ENCODE measurements at regions not wholly inside any gene's neighbourhood (a gene's known extent, or its start where the extent isn't known, plus 50 kb on each side); places are given as distances from the start of the nearest gene placed in this dataset.
"Not testable (repeated sequence)": the region's sequence is repeated elsewhere in the genome, so short reads cannot be mapped to it uniquely, and the experiment has no call there.

DNA sequence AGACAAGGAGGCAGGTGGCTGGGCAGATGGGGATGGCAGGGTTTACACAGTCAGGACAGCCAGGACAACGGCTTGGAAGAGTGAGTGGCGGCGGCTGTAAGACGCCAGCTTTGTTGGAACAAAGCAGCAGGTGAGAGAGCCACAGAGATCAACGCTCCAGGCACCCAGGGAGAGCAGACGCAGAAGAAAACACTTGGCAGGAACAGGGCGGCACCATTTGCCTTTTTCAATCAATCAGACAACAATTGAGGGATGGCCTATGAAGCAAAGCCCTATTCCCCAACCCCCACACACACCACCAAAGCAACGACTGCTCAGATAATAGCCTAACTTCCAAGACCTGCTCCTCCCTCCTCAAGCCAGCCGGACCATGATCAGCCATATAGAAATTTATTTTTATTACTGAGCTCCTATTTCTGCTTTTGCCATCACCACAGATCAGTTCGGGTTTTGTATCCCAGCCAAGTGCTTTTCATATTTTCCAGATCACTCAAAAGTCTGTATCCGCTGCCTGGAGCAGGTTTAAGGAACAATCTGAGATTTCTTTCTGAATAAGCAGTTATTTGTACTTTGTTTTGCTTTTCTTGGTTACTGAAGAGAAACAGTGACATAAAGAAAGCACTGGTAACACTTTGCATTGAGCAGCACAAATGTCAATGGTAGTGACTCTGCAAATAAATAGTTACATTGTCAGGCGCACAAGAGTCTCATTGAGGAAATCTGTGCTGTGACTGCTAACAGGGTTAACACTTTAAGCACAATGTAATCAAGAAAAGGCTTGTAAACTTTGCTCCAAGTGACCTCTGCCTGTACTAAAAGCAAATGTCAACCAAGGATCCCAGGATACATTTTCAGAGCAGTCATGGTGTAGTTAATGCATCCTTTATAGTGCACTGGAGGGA, 81.8 kb upstream of the RBPJ start:
- no peak for DNase-seq (ENCODE audit: low read depth, low spot score)

DNA sequence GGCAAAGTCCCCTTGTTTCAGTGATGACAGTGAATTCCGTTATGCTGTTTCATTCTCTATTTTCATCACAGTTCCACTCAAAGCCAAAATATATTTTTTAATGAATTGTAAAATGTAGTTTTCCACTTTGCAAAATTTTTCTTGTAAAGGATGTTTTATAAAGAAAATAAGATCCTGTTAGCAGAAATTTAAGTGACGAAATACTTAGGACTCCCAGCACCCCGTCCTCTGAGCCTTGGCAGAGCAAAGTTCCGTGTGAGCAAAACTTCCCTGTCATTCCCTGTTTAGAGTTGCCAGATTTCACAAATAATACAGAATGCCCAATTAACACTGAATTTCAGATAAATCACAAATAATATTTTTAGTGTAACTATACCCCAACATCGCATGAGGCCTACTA, 81.0 kb upstream of the RBPJ start:
- no peak for DNase-seq (ENCODE audit: low read depth, low spot score)

DNA sequence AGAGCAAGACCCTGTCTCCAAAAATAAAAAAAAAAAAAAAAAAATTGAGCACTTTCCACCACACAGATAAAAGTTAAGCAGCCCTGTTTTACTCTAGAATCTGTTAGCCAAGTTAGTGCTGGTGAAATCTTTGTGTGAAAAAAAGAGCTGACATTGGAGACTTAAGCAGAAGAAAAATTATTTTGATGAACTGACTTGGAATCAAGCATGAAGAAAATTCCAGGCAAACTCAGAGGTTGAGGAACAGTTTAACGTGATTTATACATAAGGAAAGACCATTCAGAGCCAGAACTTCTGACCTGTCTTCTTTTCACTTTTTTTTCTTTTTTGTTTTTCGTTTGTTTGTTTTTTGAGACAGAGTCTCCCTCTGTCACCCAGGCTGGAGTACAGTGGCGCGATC, 79.6 kb upstream of the RBPJ start:
- no peak for DNase-seq (ENCODE audit: low read depth, low spot score)

DNA sequence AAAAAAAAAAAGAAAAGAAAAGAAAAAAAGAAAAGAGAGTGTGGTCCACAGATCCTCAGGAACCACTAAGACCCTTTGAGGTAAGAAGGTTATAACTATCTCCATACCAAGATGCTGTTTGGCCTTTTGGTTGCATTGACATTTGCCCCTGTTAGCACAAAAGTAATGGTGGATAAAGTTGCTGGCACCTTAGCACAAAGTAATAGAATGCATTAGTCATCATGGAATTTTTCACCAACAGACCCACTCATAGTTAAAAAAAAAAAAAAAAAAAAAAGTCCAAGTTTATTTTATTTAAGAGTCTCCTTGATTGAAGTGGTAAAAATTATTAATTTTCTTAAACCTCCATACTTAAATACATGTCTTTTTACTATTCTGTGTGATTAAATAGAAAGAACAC, 78.4 kb upstream of the RBPJ start:
- no peak for DNase-seq (ENCODE audit: low read depth, low spot score)

GRCh38 chr4:26244138-26244537, 76.7 kb upstream of the RBPJ start:
- not testable (repeated sequence) for DNase-seq (ENCODE audit: low read depth, low spot score)

DNA sequence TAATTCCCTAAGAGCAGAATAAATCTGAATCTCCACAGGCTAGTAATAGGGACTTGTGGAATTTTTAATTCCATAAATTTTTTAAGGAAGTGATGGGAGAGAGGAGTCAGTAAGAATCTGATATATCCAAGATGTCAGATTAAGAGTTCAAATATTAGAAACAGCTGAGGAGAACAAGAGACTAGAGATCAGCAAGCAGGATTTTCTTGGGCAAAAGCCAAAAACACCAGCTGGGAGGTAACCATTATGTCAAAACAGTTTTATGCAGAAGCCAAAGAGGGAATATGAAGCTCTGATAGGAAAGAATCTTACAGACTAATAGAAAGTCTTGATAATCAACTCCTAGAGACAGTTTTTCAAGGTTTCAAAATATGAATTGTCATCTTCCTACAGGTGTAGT, 72.2 kb upstream of the RBPJ start:
- DNase-seq (ENCODE audit: low read depth, low spot score) = no peak

- no peak for DNase-seq (ENCODE audit: low read depth, low spot score)
Measured at GRCh38 chr4:26252349-26253025, 68.3 kb upstream of the RBPJ start.

GRCh38 chr4:26253968-26254367, 66.8 kb upstream of the RBPJ start:
- no peak for DNase-seq (ENCODE audit: low read depth, low spot score)

GRCh38 chr4:26255989-26256388, 64.8 kb upstream of the RBPJ start:
- no peak for DNase-seq (ENCODE audit: low read depth, low spot score)

DNA sequence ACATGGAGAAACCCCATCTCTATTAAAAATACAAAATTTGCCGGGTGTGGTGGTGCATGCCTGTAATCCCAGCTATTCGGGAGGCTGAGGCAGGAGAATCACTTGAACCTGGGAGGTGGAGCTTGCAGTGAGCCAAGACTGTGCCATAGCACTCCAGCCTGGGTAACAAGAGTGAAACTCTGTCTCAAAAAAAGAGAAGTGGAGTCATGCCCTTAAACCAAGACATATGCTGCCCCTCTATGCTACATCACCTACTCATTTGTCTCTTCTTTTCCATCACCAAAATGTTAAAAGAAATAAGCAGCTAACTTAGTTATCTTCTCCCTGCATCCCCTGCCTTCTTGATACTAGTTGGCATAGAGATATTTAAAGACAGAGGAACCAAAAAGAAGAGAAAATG, 63.4 kb upstream of the RBPJ start:
- DNase-seq (ENCODE audit: low read depth, low spot score) = not testable (repeated sequence)

GRCh38 chr4:26257850-26258249, 63.0 kb upstream of the RBPJ start:
- DNase-seq (ENCODE audit: low read depth, low spot score) = no peak

DNA sequence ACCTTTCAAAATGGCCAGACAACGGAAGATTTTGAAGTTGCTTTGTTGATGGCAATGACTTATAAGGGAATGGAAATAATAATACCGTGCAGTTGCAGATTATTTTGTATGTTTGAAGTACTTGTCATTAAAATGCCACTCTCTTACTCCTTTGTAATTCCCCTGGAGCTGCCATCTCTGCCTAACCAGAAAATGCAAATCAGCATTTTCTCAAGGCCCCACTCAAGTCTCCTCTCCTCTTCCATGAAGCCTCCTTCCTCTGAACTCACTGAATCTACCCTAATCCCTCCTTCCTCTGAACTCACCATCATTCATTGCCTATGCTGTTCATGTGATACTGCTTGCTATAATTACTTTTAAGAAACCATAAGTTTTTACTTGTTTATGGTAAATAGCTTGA, 60.2 kb upstream of the RBPJ start:
- DNase-seq (ENCODE audit: low read depth, low spot score) = no peak

DNA sequence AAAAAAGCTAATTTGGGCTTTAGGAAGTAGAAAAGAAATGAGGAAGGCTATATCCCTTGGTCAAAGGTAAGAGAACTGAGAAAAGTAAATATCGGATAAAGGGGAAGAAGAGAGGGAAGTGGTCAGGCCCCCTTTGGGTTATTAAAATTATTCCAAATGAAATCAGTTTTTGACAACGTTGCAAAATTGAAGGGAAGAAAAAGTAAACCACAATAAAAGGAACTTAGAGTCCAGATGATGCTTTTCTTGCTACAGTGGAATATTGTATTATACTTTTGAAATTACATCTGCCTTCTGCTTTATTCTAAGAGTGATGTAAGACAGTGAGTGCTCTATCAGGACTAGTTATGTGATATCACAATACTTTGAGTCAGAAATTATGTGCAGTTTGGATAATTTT, 59.4 kb upstream of the RBPJ start:
- no peak for DNase-seq (ENCODE audit: low read depth, low spot score)

DNA sequence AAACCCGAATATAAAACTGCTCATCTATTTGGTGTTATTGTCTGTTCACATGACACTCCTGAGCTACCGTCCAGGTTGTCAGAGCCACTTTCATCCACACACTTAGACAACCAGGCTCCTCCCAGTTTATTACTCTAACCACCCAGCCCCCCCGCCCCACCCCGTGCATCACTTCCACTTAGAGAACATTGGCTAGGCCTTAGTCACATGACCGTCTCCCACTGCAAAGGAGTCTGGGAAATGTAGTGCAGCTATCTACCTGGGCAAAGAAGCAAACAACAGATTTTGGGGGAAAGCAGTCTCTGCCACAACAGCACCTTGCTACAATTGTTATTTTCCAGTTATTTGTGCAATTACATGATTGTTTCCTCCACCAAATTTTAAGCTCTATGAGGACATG, 57.6 kb upstream of the RBPJ start:
- DNase-seq (ENCODE audit: low read depth, low spot score) = no peak

GRCh38 chr4:26264109-26264508, 56.7 kb upstream of the RBPJ start:
- DNase-seq (ENCODE audit: low read depth, low spot score) = no peak

DNA sequence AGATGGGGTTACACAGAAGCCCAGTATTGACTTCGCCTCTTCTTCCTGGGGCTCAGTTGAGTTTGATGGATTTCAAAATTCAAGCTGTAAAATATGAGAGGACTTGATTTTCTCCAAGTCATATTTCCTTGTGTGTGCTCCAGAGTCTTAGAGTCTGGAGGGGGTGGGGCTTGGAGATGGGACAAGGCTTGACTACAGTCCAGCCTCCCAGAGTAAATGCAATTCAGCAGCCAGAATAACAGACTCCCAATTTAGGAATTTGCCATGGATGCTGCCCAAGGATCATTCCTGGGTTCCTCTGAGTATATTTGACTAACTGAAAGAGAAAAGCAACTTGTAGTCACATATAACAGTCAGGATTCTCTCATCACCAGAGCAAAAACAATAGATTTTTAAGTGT, 53.7 kb upstream of the RBPJ start:
- no peak for DNase-seq (ENCODE audit: low read depth, low spot score)

DNA sequence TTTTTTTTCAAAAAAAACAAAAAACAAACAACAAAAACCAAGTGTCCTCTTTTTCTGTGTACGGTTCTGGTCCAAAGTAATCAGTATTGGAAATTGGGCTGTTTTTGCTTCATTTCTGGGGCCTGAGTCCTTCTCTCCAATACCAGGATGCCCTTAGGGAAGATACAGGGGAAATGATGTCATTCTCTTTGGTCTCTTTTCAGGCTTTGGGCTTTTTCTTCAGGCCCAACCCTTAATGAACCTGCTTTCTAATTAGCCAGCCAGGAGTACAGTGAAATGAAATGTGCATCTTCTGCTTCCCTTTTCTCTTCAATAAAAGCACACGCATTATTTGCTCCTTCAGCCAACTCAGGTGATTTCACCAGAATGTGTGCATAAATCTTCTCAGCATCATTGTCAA, 52.6 kb upstream of the RBPJ start:
- no peak for DNase-seq (ENCODE audit: low read depth, low spot score)

DNA sequence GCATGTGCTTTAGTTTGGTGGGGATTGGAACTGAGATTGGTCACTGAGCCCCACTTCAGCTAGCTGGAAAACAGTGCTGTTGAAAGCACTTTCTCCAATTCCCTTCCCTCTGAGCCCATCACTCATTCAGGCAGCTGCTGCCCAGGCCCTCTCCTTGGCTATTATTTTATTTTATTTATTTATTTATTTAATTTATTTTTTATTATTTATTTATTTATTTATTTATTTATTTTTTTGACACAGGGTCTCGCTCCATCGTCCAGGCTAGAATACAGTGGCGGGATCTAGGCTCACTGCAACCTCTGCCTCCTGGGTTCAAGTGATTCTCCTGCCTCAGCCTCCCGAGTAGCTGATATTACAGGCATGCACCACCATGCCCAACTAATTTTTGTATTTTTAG, 51.8 kb upstream of the RBPJ start:
- DNase-seq (ENCODE audit: low read depth, low spot score) = no peak

Measured in pulmonary artery endothelial cell (primary cell).